ENCODE measurements at regions not wholly inside any gene's neighbourhood (a gene's known extent, or its start where the extent isn't known, plus 50 kb on each side); places are given as distances from the start of the nearest gene placed in this dataset.

- no peak for ATAC-seq
- TF ChIP-seq POU6F1 (CRISPR knock-in tag; IDR thresholded peaks at IDR 0.05; ENCODE audit: borderline replicate concordance, low read depth): no peak
- no peak for TF ChIP-seq OSR1 (CRISPR knock-in tag; IDR thresholded peaks at IDR 0.05)
- TF ChIP-seq PPARA (CRISPR knock-in tag; IDR thresholded peaks at IDR 0.05; ENCODE audit: borderline replicate concordance): no peak
- no peak for TF ChIP-seq ESRRG (CRISPR knock-in tag; IDR thresholded peaks at IDR 0.05)
- TF ChIP-seq ZNF70 (CRISPR knock-in tag; IDR thresholded peaks at IDR 0.05): no peak
- TF ChIP-seq ZNF565 (CRISPR knock-in tag; conservative IDR thresholded peaks at IDR 0.05; ENCODE audit: low read depth): no peak
- no peak for TF ChIP-seq BACH2 (CRISPR knock-in tag; IDR thresholded peaks at IDR 0.05; ENCODE audit: borderline replicate concordance)
- TF ChIP-seq TSHZ2 (CRISPR knock-in tag; IDR thresholded peaks at IDR 0.05): no peak
- TF ChIP-seq PATZ1 (CRISPR knock-in tag; IDR thresholded peaks at IDR 0.05; ENCODE audit: borderline replicate concordance): no peak
- no peak for TF ChIP-seq TOX (CRISPR knock-in tag; IDR thresholded peaks at IDR 0.05; ENCODE audit: borderline replicate concordance)
- no peak for TF ChIP-seq ARNTL (CRISPR knock-in tag; IDR thresholded peaks at IDR 0.05; ENCODE audit: borderline replicate concordance, low read depth)
- no peak for TF ChIP-seq ISL1 (CRISPR knock-in tag; IDR thresholded peaks at IDR 0.05)
- no peak for TF ChIP-seq SNAI2 (CRISPR knock-in tag; IDR thresholded peaks at IDR 0.05)
- TF ChIP-seq ZNF8 (CRISPR knock-in tag; IDR thresholded peaks at IDR 0.05): no peak
- TF ChIP-seq ZFP3 (CRISPR knock-in tag; IDR thresholded peaks at IDR 0.05): no peak
- no peak for TF ChIP-seq CSRNP3 (CRISPR knock-in tag; IDR thresholded peaks at IDR 0.05)
- TF ChIP-seq GLIS3 (CRISPR knock-in tag; IDR thresholded peaks at IDR 0.05): no peak
- TF ChIP-seq TCF4 (CRISPR knock-in tag; IDR thresholded peaks at IDR 0.05; ENCODE audit: borderline replicate concordance): no peak
Measured at GRCh38 chr18:44590956-44591670, 89.6 kb upstream of the SETBP1 start.

GRCh38 chr18:44592639-44593038 is 88.0 kb upstream of the SETBP1 start:
- TF ChIP-seq ZFP3 (CRISPR knock-in tag; IDR thresholded peaks at IDR 0.05): no peak
- no peak for TF ChIP-seq ZFP30 (CRISPR knock-in tag; IDR thresholded peaks at IDR 0.05)
- no peak for TF ChIP-seq CSRNP3 (CRISPR knock-in tag; IDR thresholded peaks at IDR 0.05)
- TF ChIP-seq ZNF70 (CRISPR knock-in tag; IDR thresholded peaks at IDR 0.05): no peak
- no peak for TF ChIP-seq PATZ1 (CRISPR knock-in tag; IDR thresholded peaks at IDR 0.05; ENCODE audit: borderline replicate concordance)
- TF ChIP-seq RARB (CRISPR knock-in tag; IDR thresholded peaks at IDR 0.05): no peak
- no peak for TF ChIP-seq ZNF565 (CRISPR knock-in tag; conservative IDR thresholded peaks at IDR 0.05; ENCODE audit: low read depth)
- no peak for TF ChIP-seq CSDC2 (CRISPR knock-in tag; IDR thresholded peaks at IDR 0.05)
- no peak for TF ChIP-seq SNAI2 (CRISPR knock-in tag; IDR thresholded peaks at IDR 0.05)
- TF ChIP-seq TSHZ2 (CRISPR knock-in tag; IDR thresholded peaks at IDR 0.05): no peak
- TF ChIP-seq ZC3H10 (CRISPR knock-in tag; IDR thresholded peaks at IDR 0.05): no peak
- ATAC-seq: no peak

Data from SK-N-SH treated with all-trans-retinoic acid at 6 μM for 48 hours (cell line).